SK-N-MC (cell line): ENCODE measurements at regions not wholly inside any gene's neighbourhood (a gene's known extent, or its start where the extent isn't known, plus 50 kb on each side); places are given as distances from the start of the nearest gene placed in this dataset.
"Not testable (repeated sequence)": the region's sequence is repeated elsewhere in the genome, so short reads cannot be mapped to it uniquely, and the experiment has no call there.

ENCODE experiments used
- DNase-seq: peaks from one replicate; pipeline ENCODE4 v3.0.0-alpha.2; 2011; ENCODE audit warnings: low read depth, low spot score
- H3K27ac ChIP-seq: fragments of 200-600 bp; sonication (generic); 2 replicates; pipeline ENCODE4 v1.5.1; 2016; ENCODE audit warnings: mixed run types
- H3K36me3 ChIP-seq: fragments of 200-600 bp; sonication (generic); 2 replicates; pipeline ENCODE4 v1.6.1; 2017; ENCODE audit warnings: antibody characterized with exemption, low read length, mixed read lengths; ENCODE audit not compliant: insufficient read depth
- H3K4me3 ChIP-seq: fragments of 200-600 bp; sonication (generic); 2 replicates; pipeline ENCODE4 v1.5.1; 2016
- H3K9ac ChIP-seq: fragments of 200-600 bp; sonication (generic); 2 replicates; pipeline ENCODE4 v1.8.0; 2017; ENCODE audit warnings: mixed run types, mixed read lengths; ENCODE audit not compliant: insufficient read length
- H3K9me3 ChIP-seq: fragments of 200-600 bp; sonication (generic); 2 replicates; pipeline ENCODE4 v1.6.1; 2017; ENCODE audit warnings: low read depth, mild to moderate bottlenecking, antibody characterized with exemption, low read length, moderate library complexity, mixed read lengths
- EZH2 ChIP-seq: fragments of 200-600 bp; sonication (generic); IDR thresholded peaks from one replicate; pipeline ENCODE4 v1.6.1; 2017; ENCODE audit warnings: antibody characterized with exemption
- FOXP2 ChIP-seq: optimal IDR thresholded peaks from 2 replicates; pipeline ENCODE3; 2011; ENCODE audit warnings: mild to moderate bottlenecking, moderate library complexity; ENCODE audit not compliant: insufficient read depth; ENCODE audit errors: extremely low read length, control extremely low read depth
- POLR2AphosphoS5 ChIP-seq: IDR thresholded peaks from 2 replicates; pipeline ENCODE4 v1.6.1; 2012; ENCODE audit warnings: mild to moderate bottlenecking, low read depth, low read length, borderline replicate concordance

DNA sequence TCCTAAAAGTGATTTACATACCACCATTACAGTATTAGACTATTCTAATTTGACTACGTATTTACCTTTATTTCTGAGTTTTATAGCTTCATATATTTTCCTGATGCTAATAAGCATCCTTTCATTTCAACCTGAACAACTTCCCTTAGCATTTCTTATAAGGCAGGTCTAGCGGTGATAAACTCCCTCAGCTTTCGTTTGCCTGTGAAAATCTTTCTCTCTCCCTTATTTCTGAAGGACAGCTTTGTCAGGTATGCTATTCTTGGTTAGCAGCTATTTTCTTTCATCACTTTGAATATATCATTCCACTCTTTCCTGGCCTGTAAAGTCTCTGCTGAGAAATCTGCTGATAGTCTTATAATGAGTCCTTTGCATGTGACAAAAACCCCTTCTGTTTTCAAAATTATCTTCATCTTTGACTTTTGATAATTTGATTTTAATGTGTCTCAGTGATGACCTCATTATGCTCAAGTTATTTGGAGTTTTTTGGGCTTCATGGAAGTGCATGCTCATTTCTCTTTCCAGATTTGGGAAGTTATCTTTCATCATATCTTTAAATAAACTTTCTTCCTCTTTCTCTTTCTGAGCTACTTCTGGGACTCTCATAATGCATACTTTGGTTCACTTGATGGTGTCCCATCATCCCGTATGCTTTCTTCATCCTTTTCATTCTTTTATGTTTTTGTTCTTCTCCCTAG lies 285.4 kb upstream of the PMFBP1 start:
- Histone ChIP-seq H3K27ac (no peak overlapping the region), H3K4me3 (no peak overlapping the region), H3K9ac (no peak overlapping the region), H3K36me3 (no peaks in the 10 kb centered on the region), H3K9me3 (no peaks in the 10 kb centered on the region)
- TF ChIP-seq FOXP2: no peak
- no peak for TF ChIP-seq POLR2AphosphoS5
- TF ChIP-seq EZH2: no peak
- DNase-seq: no peak

DNA sequence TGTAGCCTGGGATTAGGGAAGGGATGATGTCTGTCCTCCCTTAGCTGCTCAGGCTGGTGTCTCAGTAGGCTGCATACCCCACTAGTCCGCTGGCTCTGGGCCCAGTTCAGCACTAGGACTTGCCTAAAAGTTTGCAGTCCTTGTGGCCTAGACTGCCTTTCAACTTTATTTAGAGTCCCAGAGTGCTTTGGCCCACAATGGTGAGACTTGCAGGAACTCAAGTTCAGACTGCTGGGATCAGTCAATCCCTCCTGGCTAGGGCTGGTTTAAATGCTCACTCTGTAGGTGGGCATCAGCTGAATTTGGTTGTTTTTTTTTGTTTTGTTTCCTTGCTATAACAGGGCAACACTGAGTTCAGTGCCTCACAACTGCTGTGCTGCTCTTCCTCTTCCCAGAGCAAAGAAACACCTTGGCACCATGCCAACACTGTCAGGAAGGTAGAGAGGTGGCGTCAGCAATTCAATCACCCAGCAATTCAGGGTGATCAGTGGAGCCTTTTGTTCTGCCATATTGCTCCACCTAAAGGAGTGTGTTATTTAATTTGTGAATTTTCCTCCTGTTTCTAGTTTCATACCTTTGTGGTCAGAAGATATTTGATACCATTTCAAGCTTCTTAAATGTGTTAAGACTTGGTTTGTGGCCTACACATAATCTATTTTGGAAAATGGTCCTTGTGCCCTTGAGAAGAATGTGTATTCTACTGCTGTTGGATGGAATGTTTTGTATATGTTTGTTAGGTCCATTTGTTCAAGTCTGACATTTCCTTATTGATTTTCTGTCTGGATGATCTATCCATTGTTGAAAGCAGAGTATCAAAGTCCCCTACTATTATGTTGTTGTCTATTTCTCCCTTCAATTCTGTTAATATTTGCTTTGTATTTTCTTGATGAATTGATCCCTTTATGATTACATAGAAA lies 284.0 kb upstream of the PMFBP1 start:
- H3K36me3 ChIP-seq: no peaks in the 10 kb centered on the region
- no peak for DNase-seq
- H3K4me3 ChIP-seq: no peak overlapping the region
- no peak for TF ChIP-seq FOXP2
- TF ChIP-seq POLR2AphosphoS5: no peak
- no peak for TF ChIP-seq EZH2
- no peaks in the 10 kb centered on the region for H3K9me3 ChIP-seq
- no peak overlapping the region for H3K9ac ChIP-seq
- H3K27ac ChIP-seq: no peak overlapping the region

DNA sequence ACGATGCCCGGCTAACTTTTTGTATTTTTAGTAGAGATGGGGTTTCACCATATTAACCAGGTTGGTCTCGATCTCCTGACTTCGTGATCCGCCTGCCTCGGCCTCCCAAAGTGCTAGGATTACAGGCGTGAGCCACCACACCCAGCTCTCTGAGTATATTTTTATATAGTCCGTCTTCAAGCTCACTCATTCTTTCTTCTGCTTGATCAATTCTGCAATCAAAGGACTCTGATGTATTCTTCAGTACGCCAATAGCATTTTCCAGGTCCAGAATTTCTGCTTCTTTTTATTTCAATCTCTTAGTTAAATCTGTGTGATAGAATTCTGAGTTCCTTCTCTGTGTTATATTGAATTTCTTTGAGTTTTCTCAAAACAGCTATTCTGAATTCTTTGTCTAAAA lies 281.9 kb upstream of the PMFBP1 start:
- not testable (repeated sequence) for DNase-seq, H3K9me3 ChIP-seq, H3K27ac ChIP-seq, H3K9ac ChIP-seq, H3K36me3 ChIP-seq, H3K4me3 ChIP-seq

DNA sequence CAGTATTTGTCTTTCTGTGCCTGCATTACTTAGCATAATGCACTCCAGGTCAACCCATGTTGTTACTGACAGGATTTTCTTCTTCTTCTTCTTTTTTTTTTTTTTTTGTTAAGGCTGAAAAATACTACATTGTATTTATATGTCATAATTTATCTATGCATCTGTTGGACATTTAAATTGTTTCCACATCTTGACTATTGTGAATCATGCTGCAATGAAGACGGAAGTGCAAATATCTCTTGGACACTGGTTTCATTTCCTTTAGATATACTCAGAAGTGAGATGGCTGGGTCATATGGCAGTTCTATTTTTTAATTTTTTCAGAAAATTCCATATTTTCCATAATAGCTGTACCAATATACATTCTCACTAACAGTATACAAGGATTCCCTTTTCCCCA lies 272.7 kb upstream of the PMFBP1 start:
- Histone ChIP-seq H3K9me3 (no peaks in the 10 kb centered on the region), H3K9ac (no peak overlapping the region), H3K4me3 (no peak overlapping the region), H3K27ac (no peak overlapping the region), H3K36me3 (no peaks in the 10 kb centered on the region)
- no peak for DNase-seq
- no peak for TF ChIP-seq FOXP2
- TF ChIP-seq EZH2: no peak
- TF ChIP-seq POLR2AphosphoS5: no peak

DNA sequence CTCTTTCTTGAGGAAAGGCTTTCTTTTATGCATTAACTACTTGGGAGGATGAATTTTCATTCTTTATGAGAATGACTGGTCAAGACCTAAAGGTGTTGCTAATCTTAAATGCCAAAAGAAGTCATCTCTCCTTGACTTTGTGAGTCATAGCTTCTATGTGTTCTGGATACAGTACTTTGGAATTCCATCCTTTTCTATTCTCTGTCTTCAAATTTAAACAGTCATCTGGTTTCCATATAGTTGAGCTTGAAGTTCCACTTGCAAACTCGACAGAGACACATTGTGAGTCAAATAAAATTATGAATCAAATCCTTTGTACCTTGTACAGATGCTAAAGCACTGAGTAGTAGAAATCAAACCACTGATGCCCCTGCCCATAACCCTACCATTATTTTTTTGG lies 271.9 kb upstream of the PMFBP1 start:
- H3K4me3 ChIP-seq: no peak overlapping the region
- H3K27ac ChIP-seq: no peak overlapping the region
- no peaks in the 10 kb centered on the region for H3K36me3 ChIP-seq
- TF ChIP-seq EZH2 (no peak), FOXP2 (no peak), POLR2AphosphoS5 (no peak)
- no peaks in the 10 kb centered on the region for H3K9me3 ChIP-seq
- H3K9ac ChIP-seq: no peak overlapping the region
- no peak for DNase-seq

DNA sequence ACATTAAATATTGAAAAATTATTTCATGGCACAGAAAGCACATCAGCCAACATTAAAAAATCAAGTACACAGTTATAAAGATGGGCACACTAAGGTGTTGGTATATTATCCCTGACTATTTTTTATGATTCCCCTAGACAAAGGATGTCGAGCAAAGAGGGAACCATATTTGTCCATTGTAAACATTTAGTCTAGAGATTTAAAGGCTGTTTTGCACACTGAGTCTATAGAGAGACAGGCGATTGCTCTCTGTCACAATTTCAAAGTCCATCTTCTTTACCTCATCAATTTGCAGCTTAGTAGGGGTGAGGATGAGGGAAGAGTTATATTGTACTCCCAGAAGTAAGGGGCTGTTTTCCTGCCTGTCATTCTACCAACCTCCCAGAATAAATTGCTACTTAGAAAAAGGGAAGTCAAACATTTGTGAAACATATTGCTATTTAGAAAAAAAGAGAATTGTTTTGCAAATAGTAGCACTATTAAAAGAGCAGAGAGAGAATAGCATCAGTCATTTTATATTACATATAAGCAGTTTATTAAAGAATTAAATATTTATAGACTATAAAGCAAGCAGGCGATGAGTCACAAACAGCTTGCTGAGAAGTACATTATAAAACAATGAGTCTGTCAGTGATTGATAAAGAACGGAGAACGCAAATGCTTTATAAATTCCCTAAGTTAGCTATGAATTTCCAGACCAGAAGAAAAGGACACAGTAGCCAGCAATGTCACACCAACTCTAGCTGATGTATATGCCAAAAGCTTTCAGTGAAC lies 270.6 kb upstream of the PMFBP1 start:
- Histone ChIP-seq H3K9ac (no peak overlapping the region), H3K4me3 (no peak overlapping the region), H3K36me3 (no peaks in the 10 kb centered on the region), H3K9me3 (no peaks in the 10 kb centered on the region), H3K27ac (no peak overlapping the region)
- no peak for DNase-seq
- TF ChIP-seq POLR2AphosphoS5: no peak
- no peak for TF ChIP-seq EZH2
- no peak for TF ChIP-seq FOXP2

DNA sequence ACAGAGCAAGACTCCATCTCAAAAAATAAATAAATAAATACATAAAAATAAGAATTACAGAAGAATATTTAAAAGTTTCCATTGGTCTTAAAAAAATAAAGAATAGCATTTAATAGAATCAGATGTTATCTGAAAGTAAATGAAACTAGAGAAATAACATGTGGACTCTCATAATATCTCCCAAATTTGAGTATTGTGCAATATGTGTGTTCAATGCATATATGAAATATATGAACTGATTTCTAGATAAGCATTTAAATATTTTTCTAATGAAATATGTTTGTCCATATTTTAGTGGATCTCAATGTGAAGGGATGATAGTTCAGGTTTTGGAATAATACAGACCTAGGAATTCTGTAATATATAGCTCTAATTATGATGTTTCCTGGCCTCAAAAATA lies 265.9 kb upstream of the PMFBP1 start:
- TF ChIP-seq POLR2AphosphoS5 (no peak), EZH2 (no peak), FOXP2 (no peak)
- H3K9me3 ChIP-seq: no peaks in the 10 kb centered on the region
- H3K36me3 ChIP-seq: no peaks in the 10 kb centered on the region
- DNase-seq: no peak
- H3K4me3 ChIP-seq: no peak overlapping the region
- no peak overlapping the region for H3K27ac ChIP-seq
- H3K9ac ChIP-seq: no peak overlapping the region

DNA sequence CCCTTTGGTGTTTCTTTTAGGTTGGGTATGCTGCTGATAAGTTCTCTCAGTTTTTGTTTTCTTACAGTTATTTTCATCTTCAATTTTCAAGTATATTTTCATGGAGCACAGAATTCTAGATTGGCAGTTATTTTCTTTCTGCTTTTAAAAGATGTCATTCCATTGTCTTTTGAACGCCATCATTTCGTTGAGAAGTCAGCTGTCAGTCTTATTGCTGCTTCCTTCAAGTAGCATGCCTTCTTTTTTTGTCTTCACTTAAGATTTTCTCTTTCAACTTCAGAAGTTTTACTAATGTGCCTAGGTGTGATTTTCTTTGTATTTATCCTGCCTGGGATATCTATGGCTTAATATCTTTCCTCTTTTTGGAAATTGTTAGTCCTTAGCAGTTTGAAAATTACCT lies 262.2 kb upstream of the PMFBP1 start:
- H3K27ac ChIP-seq: no peak overlapping the region
- H3K9ac ChIP-seq: no peak overlapping the region
- peak; percentile 5 for DNase-seq
- H3K9me3 ChIP-seq: no peaks in the 10 kb centered on the region
- no peaks in the 10 kb centered on the region for H3K36me3 ChIP-seq
- H3K4me3 ChIP-seq: no peak overlapping the region
- TF ChIP-seq EZH2: no peak
- no peak for TF ChIP-seq FOXP2
- TF ChIP-seq POLR2AphosphoS5: no peak

DNA sequence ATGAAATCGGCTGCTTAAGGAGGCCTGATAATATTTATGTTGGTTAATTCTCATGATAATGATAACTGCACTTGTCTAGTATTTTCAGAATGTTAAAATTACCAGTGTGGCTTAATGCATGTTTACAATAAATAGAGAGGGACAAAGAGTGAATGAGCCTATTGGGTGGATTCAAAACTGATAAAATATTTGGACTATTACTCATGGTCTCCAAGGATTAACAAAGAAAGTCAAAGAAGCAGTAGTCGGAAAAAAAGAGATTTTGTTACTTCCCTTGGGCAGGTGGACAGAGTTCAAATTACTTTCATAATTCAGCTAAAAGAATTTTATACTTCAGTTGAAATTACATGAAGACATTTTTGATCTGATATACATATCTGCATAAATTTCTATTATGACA lies 258.2 kb upstream of the PMFBP1 start:
- DNase-seq: no peak
- TF ChIP-seq EZH2 (no peak), FOXP2 (no peak), POLR2AphosphoS5 (no peak)
- H3K9me3 ChIP-seq: no peaks in the 10 kb centered on the region

More for the DNA sequence above, 258.2 kb upstream of the PMFBP1 start:
- no peak overlapping the region for H3K27ac ChIP-seq
- H3K4me3 ChIP-seq: no peak overlapping the region
- H3K9ac ChIP-seq: no peak overlapping the region
- H3K36me3 ChIP-seq: no peaks in the 10 kb centered on the region
